CD4-positive, alpha-beta T cell treated with Interleukin-4 for 4 hours (primary cell): ENCODE measurements at regions not wholly inside any gene's neighbourhood (a gene's known extent, or its start where the extent isn't known, plus 50 kb on each side); places are given as distances from the start of the nearest gene placed in this dataset.

ENCODE experiments used
- DNase-seq: peaks from one replicate; pipeline ENCODE4 v3.0.0-alpha.2; 2020

- no peak for DNase-seq
These were observed 79.0 kb upstream of the DAP start for GRCh38 chr5:10839916-10840599.

- DNase-seq = no peak
These were observed 78.1 kb upstream of the DAP start for GRCh38 chr5:10839118-10839517.

GRCh38 chr5:10838038-10838437, 77.0 kb upstream of the DAP start:
- no peak for DNase-seq

- no peak for DNase-seq
These were observed 76.0 kb upstream of the DAP start for GRCh38 chr5:10836986-10837385.

- DNase-seq = no peak
These were observed 73.7 kb upstream of the DAP start for GRCh38 chr5:10834695-10835094.

- DNase-seq = no peak
These were observed 72.0 kb upstream of the DAP start for GRCh38 chr5:10832987-10833386.

- no peak for DNase-seq
These were observed 71.4 kb upstream of the DAP start for GRCh38 chr5:10832421-10832820.

- no peak for DNase-seq
These were observed 70.4 kb upstream of the DAP start for GRCh38 chr5:10831419-10831818.

GRCh38 chr5:10828241-10828640, 67.2 kb upstream of the DAP start:
- DNase-seq = no peak

GRCh38 chr5:10827571-10827970, 66.5 kb upstream of the DAP start:
- DNase-seq = no peak

- no peak for DNase-seq
These were observed 65.9 kb upstream of the DAP start for GRCh38 chr5:10826971-10827370.

- DNase-seq = no peak
These were observed 65.0 kb upstream of the DAP start for GRCh38 chr5:10825897-10826644.

GRCh38 chr5:10812218-10812617, 51.2 kb upstream of the DAP start:
- no peak for DNase-seq
